Suprapubic skin (tissue), 3 donors: ENCODE measurements at regions not wholly inside any gene's neighbourhood (a gene's known extent, or its start where the extent isn't known, plus 50 kb on each side); places are given as distances from the start of the nearest gene placed in this dataset.

Source experiments
- EP300 ChIP-seq: sonication (generic); formaldehyde crosslinking; IDR thresholded peaks from one replicate; pipeline ENCODE4 v1.6.1; 2017; ENCODE audit warnings: antibody characterized with exemption
- POLR2A ChIP-seq, 2 donors: fragments of 450-650 bp; IDR thresholded peaks; one replicate each; pipeline ENCODE4 v1.6.1; 2017; ENCODE audit warnings: antibody characterized with exemption in 2 of 2, mild to moderate bottlenecking in 2 of 2, moderate library complexity in 2 of 2
- TF ChIP-seq, protein P1 (sequence below), 2 donors: fragments of 200-600 bp in 1 of 2; fragments of 450-650 bp in 1 of 2; sonication (generic) in 1 of 2; IDR thresholded peaks; one replicate each; pipeline ENCODE4 v1.5.1; 2016 to 2019; ENCODE audit warnings: antibody characterized with exemption in 2 of 2, mild to moderate bottlenecking in 1 of 2, moderate library complexity in 1 of 2

GRCh38 chr13:53220038-53220437 is 191.4 kb downstream of the OLFM4 start:
- TF ChIP-seq, protein P1, sequence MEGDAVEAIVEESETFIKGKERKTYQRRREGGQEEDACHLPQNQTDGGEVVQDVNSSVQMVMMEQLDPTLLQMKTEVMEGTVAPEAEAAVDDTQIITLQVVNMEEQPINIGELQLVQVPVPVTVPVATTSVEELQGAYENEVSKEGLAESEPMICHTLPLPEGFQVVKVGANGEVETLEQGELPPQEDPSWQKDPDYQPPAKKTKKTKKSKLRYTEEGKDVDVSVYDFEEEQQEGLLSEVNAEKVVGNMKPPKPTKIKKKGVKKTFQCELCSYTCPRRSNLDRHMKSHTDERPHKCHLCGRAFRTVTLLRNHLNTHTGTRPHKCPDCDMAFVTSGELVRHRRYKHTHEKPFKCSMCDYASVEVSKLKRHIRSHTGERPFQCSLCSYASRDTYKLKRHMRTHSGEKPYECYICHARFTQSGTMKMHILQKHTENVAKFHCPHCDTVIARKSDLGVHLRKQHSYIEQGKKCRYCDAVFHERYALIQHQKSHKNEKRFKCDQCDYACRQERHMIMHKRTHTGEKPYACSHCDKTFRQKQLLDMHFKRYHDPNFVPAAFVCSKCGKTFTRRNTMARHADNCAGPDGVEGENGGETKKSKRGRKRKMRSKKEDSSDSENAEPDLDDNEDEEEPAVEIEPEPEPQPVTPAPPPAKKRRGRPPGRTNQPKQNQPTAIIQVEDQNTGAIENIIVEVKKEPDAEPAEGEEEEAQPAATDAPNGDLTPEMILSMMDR (IDR thresholded peaks at IDR 0.05): no peak
- TF ChIP-seq POLR2A (IDR thresholded peaks at IDR 0.05) (no peak), EP300 (no peak)
